A549 (cell line): ENCODE measurements at regions not wholly inside any gene's neighbourhood (a gene's known extent, or its start where the extent isn't known, plus 50 kb on each side); places are given as distances from the start of the nearest gene placed in this dataset.

Experiments
- CTCF ChIP-seq: fragments of >200 bp; sonication (Bioruptor Twin); formaldehyde crosslinking; IDR thresholded peaks from 3 replicates; pipeline ENCODE4 v1.5.1; 2016
- POLR2A ChIP-seq: IDR thresholded peaks from 2 replicates; pipeline ENCODE4 v1.6.1; 2012; ENCODE audit warnings: mild to moderate bottlenecking, low read length

GRCh38 chr9:22829236-22829635 is 382.6 kb downstream of the DMRTA1 start:
- no peak for TF ChIP-seq CTCF
- TF ChIP-seq POLR2A = no peak
